Endothelial cell of umbilical vein (primary cell): ENCODE measurements at regions not wholly inside any gene's neighbourhood (a gene's known extent, or its start where the extent isn't known, plus 50 kb on each side); places are given as distances from the start of the nearest gene placed in this dataset.

ENCODE experiments used
- EZH2 ChIP-seq: IDR thresholded peaks from 2 replicates; pipeline ENCODE4 v1.6.1; 2012; ENCODE audit warnings: borderline replicate concordance, low read depth, mild to moderate bottlenecking, moderate library complexity, low read length, inconsistent platforms; ENCODE audit not compliant: severe bottlenecking
- GATA2 ChIP-seq: IDR thresholded peaks from 2 replicates; pipeline ENCODE4 v1.7.0; 2011; ENCODE audit warnings: low read depth, mild to moderate bottlenecking, moderate library complexity, mixed read lengths, low read length; ENCODE audit not compliant: insufficient read length, insufficient read depth
- JUN ChIP-seq: IDR thresholded peaks from 2 replicates; pipeline ENCODE4 v1.6.1; 2011; ENCODE audit warnings: borderline replicate concordance, low read depth; ENCODE audit not compliant: insufficient read length, insufficient read depth
- MYC ChIP-seq: IDR thresholded peaks from one replicate; pipeline ENCODE4 v1.6.1; 2011; ENCODE audit warnings: mild to moderate bottlenecking, low read depth, low read length
- POLR2A ChIP-seq: IDR thresholded peaks from 2 replicates; pipeline ENCODE4 v1.6.1; 2012; ENCODE audit warnings: low read depth, mild to moderate bottlenecking, control low read depth, low read length
- POLR2AphosphoS5 ChIP-seq: IDR thresholded peaks from 2 replicates; pipeline ENCODE4 v1.6.1; 2012; ENCODE audit warnings: low read depth, mild to moderate bottlenecking, control low read depth, low read length, moderate library complexity; ENCODE audit not compliant: insufficient read depth
- TF ChIP-seq, protein P1 (sequence below), 2 donors: IDR thresholded peaks; 1 replicate in 1 of 2; 2 replicates in 1 of 2; pipeline ENCODE4 v1.5.1; 2011; ENCODE audit warnings: low read length in 2 of 2, mild to moderate bottlenecking in 2 of 2, moderate library complexity in 2 of 2, control low read depth in 1 of 2, inconsistent platforms in 1 of 2, low read depth in 1 of 2; ENCODE audit not compliant: insufficient read depth in 1 of 2; ENCODE audit errors: extremely low read depth in 1 of 2

DNA sequence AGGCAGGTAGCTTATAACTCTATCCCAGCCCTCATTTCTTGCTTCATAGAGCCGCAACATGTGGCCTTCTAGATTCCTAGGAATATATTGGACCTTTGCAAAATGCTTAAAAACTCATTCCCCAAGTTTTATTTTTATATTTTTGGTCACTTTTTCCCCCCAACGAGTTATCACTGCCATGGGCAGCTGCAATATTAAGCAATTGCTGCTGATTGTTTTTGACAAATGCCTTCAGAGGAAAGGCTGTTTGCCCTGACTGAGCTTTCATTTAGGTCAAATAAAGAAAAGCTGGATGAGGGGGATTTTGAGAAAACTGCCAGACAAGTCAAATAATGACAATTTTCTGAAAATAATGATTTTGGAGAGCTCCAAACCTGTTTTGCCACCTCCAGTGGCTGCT is 976.9 kb upstream of the MBL2 start:
- no peak for TF ChIP-seq MYC
- no peak for TF ChIP-seq POLR2AphosphoS5
- TF ChIP-seq, protein P1, sequence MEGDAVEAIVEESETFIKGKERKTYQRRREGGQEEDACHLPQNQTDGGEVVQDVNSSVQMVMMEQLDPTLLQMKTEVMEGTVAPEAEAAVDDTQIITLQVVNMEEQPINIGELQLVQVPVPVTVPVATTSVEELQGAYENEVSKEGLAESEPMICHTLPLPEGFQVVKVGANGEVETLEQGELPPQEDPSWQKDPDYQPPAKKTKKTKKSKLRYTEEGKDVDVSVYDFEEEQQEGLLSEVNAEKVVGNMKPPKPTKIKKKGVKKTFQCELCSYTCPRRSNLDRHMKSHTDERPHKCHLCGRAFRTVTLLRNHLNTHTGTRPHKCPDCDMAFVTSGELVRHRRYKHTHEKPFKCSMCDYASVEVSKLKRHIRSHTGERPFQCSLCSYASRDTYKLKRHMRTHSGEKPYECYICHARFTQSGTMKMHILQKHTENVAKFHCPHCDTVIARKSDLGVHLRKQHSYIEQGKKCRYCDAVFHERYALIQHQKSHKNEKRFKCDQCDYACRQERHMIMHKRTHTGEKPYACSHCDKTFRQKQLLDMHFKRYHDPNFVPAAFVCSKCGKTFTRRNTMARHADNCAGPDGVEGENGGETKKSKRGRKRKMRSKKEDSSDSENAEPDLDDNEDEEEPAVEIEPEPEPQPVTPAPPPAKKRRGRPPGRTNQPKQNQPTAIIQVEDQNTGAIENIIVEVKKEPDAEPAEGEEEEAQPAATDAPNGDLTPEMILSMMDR (IDR thresholded peaks at IDR 0.05; ENCODE audit: extremely low read depth in 1 of 2, insufficient read depth in 1 of 2, low read depth in 1 of 2, low read length in 2 of 2) = no peak
- no peak for TF ChIP-seq POLR2A
- no peak for TF ChIP-seq EZH2
- no peak for TF ChIP-seq JUN
- no peak for TF ChIP-seq GATA2
